ENCODE measurements at regions not wholly inside any gene's neighbourhood (a gene's known extent, or its start where the extent isn't known, plus 50 kb on each side); places are given as distances from the start of the nearest gene placed in this dataset.
"Not testable (repeated sequence)": the region's sequence is repeated elsewhere in the genome, so short reads cannot be mapped to it uniquely, and the experiment has no call there.

DNA sequence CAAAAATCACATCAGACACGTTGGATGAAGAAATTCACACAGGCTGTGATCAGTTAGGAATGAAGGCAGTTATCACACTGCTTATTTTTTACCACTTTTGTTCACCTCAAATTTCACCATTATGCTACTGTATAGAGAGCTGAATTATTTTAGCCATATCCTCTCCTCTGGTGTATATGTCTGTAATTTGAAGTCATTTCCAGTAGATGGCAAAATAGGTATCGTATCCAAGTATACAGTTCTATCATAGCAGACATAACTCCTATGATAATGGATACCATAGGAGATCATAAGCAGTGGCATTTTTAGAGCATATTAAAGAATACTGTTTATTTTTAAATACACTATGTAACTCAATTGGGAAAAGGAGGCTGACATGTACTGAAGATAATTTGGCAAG lies 909.7 kb downstream of the DNAJB9 start:
- BruUV-seq (replicated peaks), result no TSS peak
- no peaks in the 10 kb centered on the region for H3K27me3 Mint-ChIP-seq (ENCODE audit: unreplicated experiment)
- peaks cover 4% of the 10 kb centered on the region for H3K9me3 Mint-ChIP-seq (ENCODE audit: low read depth, unreplicated experiment)
- H3K4me3 Mint-ChIP-seq (ENCODE audit: low read depth, unreplicated experiment), result no peak overlapping the region
- H3K27ac Mint-ChIP-seq (ENCODE audit: unreplicated experiment), result no peak overlapping the region
- no peak for TF ChIP-seq CTCF (IDR thresholded peaks at IDR 0.05; ENCODE audit: unreplicated experiment)
- CTCF ChIA-PET, result no interaction called here
- intact Hi-C loops (cut with micrococcal nuclease; ENCODE audit: unreplicated experiment), result no loop called here
- no peaks in the 10 kb centered on the region for H3K4me1 Mint-ChIP-seq (ENCODE audit: low read depth, unreplicated experiment)
- DNase-seq, result no peak
- no peaks in the 10 kb centered on the region for H3K36me3 Mint-ChIP-seq (ENCODE audit: insufficient read depth, unreplicated experiment)

DNA sequence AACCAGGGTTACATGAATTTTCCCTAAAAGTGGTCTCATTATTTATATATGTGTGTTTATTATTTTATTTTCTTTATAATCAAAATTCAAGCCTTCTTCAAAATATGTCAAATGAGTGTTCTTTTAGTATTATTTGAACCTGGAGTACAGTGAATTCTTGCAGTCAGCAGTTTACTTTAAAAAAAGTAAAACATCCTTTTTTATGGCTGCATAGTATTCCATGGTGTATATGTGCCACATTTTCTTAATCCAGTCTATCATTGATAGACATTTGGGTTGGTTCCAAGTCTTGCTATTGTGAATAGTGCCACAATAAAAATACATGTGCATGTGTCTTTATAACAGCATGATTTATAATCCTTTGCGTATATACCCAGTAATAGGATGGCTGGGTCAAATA lies 920.9 kb downstream of the DNAJB9 start:
- H3K27ac Mint-ChIP-seq (ENCODE audit: unreplicated experiment); H3K36me3 Mint-ChIP-seq (ENCODE audit: insufficient read depth, unreplicated experiment); H3K9me3 Mint-ChIP-seq (ENCODE audit: low read depth, unreplicated experiment); intact Hi-C loops (cut with micrococcal nuclease; ENCODE audit: unreplicated experiment); CTCF ChIA-PET; DNase-seq; H3K27me3 Mint-ChIP-seq (ENCODE audit: unreplicated experiment); H3K4me3 Mint-ChIP-seq (ENCODE audit: low read depth, unreplicated experiment); BruUV-seq (replicated peaks); H3K4me1 Mint-ChIP-seq (ENCODE audit: low read depth, unreplicated experiment): not testable (repeated sequence)

GRCh38 chr7:109497053-109497452 lies 927.4 kb downstream of the DNAJB9 start:
- CTCF ChIA-PET, result no interaction called here
- no peak for DNase-seq
- no peak overlapping the region for H3K27ac Mint-ChIP-seq (ENCODE audit: unreplicated experiment)
- no peaks in the 10 kb centered on the region for H3K4me1 Mint-ChIP-seq (ENCODE audit: low read depth, unreplicated experiment)
- H3K27me3 Mint-ChIP-seq (ENCODE audit: unreplicated experiment), result no peaks in the 10 kb centered on the region
- intact Hi-C loops (cut with micrococcal nuclease; ENCODE audit: unreplicated experiment), result no loop called here
- TF ChIP-seq CTCF (IDR thresholded peaks at IDR 0.05; ENCODE audit: unreplicated experiment), result no peak
- H3K36me3 Mint-ChIP-seq (ENCODE audit: insufficient read depth, unreplicated experiment), result no peaks in the 10 kb centered on the region
- no peak overlapping the region for H3K4me3 Mint-ChIP-seq (ENCODE audit: low read depth, unreplicated experiment)
- H3K9me3 Mint-ChIP-seq (ENCODE audit: low read depth, unreplicated experiment), result peaks cover 15% of the 10 kb centered on the region
- BruUV-seq (replicated peaks), result no TSS peak

- no peaks in the 10 kb centered on the region for H3K36me3 Mint-ChIP-seq (ENCODE audit: insufficient read depth, unreplicated experiment)
- DNase-seq, result no peak
- H3K9me3 Mint-ChIP-seq (ENCODE audit: low read depth, unreplicated experiment), result peaks cover 15% of the 10 kb centered on the region
- H3K27ac Mint-ChIP-seq (ENCODE audit: unreplicated experiment), result no peak overlapping the region
- H3K4me1 Mint-ChIP-seq (ENCODE audit: low read depth, unreplicated experiment), result no peaks in the 10 kb centered on the region
- BruUV-seq (replicated peaks), result no TSS peak
- no peak overlapping the region for H3K4me3 Mint-ChIP-seq (ENCODE audit: low read depth, unreplicated experiment)
- H3K27me3 Mint-ChIP-seq (ENCODE audit: unreplicated experiment), result no peaks in the 10 kb centered on the region
- CTCF ChIA-PET, result no interaction called here
- no peak for TF ChIP-seq CTCF (IDR thresholded peaks at IDR 0.05; ENCODE audit: unreplicated experiment)
- intact Hi-C loops (cut with micrococcal nuclease; ENCODE audit: unreplicated experiment), result no loop called here
These were observed 928.5 kb downstream of the DNAJB9 start for GRCh38 chr7:109498131-109498530.

DNA sequence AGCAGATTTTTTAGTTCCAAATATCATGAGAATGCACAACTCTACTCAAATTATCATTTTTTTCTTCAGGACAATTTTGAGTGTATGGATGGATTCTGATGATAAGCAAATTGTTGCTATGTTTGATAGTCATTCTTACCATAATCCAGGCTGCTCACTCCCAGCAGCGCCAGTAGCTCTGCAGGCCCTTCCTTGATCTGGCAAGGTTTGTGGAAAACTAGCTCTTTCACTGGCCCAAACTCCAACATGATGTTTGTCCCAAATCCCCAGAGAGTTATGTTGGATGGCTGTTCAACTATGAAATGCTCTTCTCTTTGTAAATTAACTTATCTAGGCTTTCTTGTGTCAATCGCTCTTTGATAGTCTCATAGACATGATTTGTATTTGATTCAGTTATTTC lies 933.7 kb downstream of the DNAJB9 start:
- intact Hi-C loops (cut with micrococcal nuclease; ENCODE audit: unreplicated experiment), result no loop called here
- no peaks in the 10 kb centered on the region for H3K4me1 Mint-ChIP-seq (ENCODE audit: low read depth, unreplicated experiment)
- H3K36me3 Mint-ChIP-seq (ENCODE audit: insufficient read depth, unreplicated experiment), result no peaks in the 10 kb centered on the region
- DNase-seq, result no peak
- no peak for TF ChIP-seq CTCF (IDR thresholded peaks at IDR 0.05; ENCODE audit: unreplicated experiment)
- H3K27me3 Mint-ChIP-seq (ENCODE audit: unreplicated experiment), result no peaks in the 10 kb centered on the region
- no TSS peak for BruUV-seq (replicated peaks)
- no peak overlapping the region for H3K27ac Mint-ChIP-seq (ENCODE audit: unreplicated experiment)
- H3K4me3 Mint-ChIP-seq (ENCODE audit: low read depth, unreplicated experiment), result no peak overlapping the region
- CTCF ChIA-PET, result no interaction called here
- H3K9me3 Mint-ChIP-seq (ENCODE audit: low read depth, unreplicated experiment), result peaks cover 10% of the 10 kb centered on the region
